SW 1271 (cell line): ENCODE measurements at regions not wholly inside any gene's neighbourhood (a gene's known extent, or its start where the extent isn't known, plus 50 kb on each side); places are given as distances from the start of the nearest gene placed in this dataset.
A peak's percentile ranks its signal among the peaks of the same experiment; 100 is the strongest.

ENCODE experiments used
- DNase-seq, 2 experiments: peaks; one replicate each; lab custom pipeline; 2025; lab: John Stamatoyannopoulos, UW

DNA sequence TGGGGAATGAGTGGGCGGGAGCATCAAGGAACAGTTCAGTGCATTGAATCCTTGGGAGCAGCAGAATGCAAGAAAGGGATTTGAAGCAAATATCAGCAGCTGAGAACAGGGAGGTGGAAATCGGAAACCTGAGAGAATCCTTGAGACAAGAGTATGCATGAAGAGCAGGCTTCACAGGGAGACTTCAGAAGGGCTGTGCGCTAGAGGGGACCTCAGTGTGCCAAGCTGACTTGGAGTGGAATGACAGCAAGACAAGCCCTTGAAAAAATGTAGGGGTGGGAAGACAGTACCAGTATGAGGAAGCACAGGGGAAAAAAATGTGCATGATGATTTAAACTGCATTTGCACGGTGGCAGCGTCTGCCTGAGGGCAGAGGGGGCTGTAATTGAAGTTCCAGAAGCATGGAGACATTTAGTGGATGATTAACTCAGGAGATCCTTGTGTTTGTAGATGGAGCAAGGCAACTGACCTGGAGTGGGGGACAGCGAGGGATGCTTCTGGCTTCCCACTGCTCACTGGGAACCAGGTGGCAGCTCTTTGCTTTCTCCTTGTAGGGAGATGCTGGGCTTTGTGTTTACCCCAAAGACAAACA, 204.9 kb upstream of the PLET1 start:
- DNase-seq = no peak

DNA sequence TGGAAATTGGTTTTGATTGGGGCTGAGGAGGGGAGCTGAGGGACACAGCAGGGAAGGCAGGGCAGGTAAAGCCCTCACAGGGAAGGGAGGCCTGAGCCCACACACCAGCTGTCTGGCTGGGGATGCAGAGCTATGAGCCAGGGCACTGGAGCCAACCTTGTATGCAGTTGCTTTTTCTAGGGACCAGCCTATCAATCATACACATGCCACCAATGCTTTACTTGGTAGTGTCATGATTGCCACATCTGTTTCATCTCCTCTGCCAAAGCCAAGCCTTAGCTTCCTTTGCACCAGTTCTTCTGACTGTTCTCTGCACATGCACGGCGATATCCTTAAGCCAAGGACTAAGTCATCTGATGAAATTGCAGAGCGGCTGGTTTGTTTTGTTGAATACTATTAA, 207.1 kb upstream of the PLET1 start:
- no peak for DNase-seq

DNA sequence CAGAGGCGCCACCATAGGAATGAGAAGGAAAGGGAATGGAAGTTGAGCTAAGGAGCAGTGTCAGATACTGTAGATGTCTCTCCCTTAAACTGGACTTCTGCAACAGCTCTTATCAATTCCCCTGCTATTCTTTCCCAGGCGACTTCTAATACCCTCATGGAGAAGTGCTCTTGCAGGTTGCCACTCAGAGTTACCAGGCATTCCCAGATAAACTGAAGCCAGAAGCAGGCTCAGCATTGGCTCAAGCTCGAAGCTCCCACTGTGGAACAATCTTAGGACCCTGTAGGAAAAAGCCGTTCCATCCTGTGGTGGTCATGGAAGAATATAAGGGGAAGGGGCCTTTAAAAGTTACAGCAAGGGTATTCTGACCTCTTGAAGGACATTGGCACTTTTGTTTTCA, 208.7 kb upstream of the PLET1 start:
- DNase-seq = no peak

- no peak for DNase-seq
Measured at GRCh38 chr11:112470355-112470754, 209.7 kb upstream of the PLET1 start.

- DNase-seq = no peak
Measured at GRCh38 chr11:112471731-112472130, 211.1 kb upstream of the PLET1 start.

DNA sequence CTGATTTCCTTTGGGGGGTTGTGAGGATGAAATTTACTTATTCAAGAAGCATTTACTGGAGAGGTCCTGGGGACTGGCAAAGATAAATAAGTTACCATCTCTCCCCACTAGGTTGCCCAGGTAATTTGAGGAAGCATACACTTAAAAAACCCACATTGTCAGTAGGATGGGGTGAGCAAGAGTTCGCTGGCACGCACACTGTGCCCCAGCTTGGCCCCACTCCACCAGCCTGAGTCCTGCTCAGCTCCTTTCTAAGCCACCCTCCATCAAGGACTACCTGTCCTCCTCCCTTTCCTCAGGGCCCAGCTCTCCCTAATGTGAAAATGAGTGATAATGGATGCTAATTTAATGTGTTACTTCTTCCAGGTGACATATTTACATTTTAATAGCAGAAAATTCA, 216.5 kb upstream of the PLET1 start:
- no peak for DNase-seq

DNA sequence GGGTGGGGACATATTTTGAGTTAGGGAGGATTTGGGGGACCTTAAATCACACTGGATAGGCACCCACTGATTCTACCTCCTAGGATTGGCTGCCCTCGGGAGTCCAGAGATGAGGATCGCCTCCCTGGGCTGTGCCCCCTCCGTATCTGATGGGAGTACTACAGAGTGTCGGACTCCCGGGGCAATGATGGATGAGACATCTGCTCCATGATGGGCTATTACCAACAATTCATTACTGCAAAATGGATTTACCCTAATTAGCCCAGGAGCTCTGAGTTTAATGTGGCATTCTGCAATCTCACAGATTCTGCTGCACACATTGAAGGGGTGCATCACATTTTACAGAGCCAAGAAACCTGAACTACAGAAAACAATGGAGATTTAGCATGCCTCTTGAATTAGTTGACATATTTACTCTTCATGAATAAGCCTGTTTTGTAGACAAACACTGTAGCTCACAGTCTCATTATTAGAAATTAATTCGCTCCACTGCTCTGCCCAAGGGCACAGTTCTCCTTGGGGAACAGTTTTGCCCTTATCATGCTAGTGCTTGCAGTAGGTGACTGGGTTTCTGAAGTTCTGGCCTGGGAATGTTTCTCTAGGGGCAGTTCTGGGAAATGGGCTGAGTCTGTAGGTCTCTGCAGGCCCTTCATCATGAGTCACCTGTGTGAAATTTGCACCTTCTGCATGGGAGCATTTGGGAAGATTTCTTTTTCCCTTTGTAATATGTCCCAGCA, 217.1 kb upstream of the PLET1 start:
- no peak for DNase-seq

- no peak for DNase-seq
Measured at GRCh38 chr11:112478806-112479205, 218.1 kb upstream of the PLET1 start.

- no peak for DNase-seq
Measured at GRCh38 chr11:112481431-112481830, 220.8 kb upstream of the PLET1 start.

DNA sequence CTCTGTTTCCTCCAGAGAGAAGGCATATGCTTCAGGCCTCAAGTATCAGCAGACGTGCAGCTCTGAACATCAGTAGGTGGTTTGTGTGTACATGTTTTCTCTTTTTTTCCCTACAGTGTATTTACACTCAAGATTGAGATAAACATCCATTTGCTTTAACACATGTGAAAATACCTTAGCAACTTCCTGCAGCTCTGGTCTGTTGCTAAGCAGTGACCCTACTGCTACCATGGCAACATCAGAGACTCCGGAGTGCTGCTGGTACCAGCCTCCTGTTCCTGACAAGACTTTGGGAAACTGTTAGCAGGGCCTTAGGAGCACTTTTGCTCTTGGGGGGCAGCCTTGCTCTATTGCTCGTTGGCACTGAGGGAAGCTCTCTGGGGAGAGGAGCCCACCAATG, 221.2 kb upstream of the PLET1 start:
- peak in 1 of 2 experiments; percentile 18 for DNase-seq

- no peak for DNase-seq
Measured at GRCh38 chr11:112485280-112485679, 224.6 kb upstream of the PLET1 start.

GRCh38 chr11:112497826-112498225, 237.2 kb upstream of the PLET1 start:
- DNase-seq = no peak

- DNase-seq = no peak
Measured at GRCh38 chr11:112498701-112499100, 238.0 kb upstream of the PLET1 start.

DNA sequence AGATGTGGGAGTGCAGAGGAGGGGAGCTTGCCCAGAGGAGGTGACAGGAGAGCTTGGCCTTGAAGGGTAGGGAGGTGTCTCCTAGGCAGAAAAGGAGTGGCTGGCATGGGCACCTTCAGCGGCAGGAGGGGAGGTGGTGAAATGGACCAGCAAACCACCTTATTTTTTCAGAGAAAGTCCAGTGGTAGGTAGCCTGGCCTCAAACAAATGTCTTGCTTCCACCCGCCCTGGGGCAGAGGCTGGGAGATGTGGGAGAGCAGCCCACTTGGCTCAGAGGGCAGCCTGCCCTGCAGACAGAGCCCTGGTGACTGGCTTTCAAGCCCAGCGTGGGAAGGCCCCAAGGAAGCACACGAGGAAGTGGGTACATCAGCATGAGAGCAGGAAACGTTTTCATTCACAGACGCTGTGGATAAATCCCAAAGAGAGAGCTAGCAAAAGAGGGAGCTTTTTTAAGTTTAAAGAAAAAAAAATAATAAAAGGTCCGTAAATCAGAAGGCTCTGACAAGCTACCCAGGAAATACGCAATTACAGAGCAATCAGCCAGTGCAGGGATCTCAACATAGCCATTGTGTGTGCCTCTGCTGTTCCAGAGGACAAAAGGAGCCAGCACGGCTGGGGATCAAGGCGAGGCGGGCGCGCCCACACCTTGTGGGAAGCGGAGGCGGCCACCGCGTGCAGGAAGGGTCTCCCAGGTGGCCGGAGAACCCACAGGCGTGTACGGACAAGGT, 238.7 kb upstream of the PLET1 start:
- DNase-seq = no peak

GRCh38 chr11:112499881-112500204, 239.2 kb upstream of the PLET1 start:
- DNase-seq = no peak

- no peak for DNase-seq
Measured at GRCh38 chr11:112503410-112503809, 242.8 kb upstream of the PLET1 start.

- DNase-seq = peak in 1 of 2 experiments; percentile 16
Measured at GRCh38 chr11:112504056-112504455, 243.4 kb upstream of the PLET1 start.

DNA sequence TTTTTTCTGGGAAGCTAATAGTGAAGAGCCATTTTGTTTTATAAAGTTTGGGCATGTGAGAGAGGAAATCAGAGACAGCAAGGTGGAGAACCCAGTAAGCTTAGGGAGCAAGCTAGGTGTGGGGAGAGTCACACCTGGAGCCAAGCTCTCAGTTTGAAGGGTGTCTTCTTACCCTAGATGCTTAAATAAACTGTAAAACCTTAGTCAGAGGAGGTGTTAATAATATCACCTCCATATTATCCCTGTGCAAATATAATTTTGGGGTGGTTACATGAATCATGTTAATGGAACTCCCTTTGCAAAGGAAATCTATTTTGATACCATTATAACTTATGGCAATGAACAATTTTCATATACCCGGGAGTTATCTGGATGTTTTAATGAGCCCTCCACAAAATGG, 246.2 kb upstream of the PLET1 start:
- no peak for DNase-seq

DNA sequence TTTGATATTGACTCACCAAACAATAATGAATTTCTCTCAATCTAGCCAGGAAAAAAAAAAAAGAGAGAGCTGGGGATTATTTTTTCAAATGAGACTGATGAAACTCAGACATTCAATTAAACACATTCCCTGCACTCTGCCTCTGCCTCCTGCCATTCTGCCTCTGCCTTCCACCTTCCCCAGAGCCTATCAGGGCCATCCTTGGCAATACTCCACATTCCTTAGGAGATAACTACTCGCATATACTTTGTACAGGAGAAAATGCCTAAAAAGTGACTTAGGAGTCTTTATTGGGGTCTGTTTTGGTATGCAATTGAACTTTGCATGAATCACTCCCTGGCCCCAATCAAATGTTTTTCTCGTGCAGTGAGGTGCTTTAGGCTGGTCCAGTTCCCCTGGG, 246.6 kb upstream of the PLET1 start:
- no peak for DNase-seq

- DNase-seq = no peak
Measured at GRCh38 chr11:112508750-112509149, 248.1 kb upstream of the PLET1 start.

GRCh38 chr11:112509300-112509699, 248.6 kb upstream of the PLET1 start:
- DNase-seq = no peak

DNA sequence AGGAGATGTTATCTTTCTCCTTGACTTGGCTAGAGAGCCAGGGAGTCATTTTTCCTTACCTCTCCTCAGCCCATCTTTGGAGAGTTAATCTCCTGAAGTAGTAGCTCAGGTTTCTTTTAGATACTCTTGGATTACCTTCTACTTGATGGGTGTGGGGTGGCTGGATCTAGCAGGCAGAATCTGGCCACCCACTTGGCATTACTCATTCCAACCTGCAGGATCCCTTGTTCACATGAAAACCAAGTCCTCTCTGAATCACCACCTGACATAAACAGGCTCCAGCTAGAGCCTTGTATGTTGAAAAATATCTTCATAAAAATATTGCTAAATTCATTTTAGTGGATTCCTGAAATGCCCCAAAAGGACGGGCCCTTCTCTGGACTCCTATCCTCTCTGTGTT, 250.6 kb upstream of the PLET1 start:
- DNase-seq = no peak

DNA sequence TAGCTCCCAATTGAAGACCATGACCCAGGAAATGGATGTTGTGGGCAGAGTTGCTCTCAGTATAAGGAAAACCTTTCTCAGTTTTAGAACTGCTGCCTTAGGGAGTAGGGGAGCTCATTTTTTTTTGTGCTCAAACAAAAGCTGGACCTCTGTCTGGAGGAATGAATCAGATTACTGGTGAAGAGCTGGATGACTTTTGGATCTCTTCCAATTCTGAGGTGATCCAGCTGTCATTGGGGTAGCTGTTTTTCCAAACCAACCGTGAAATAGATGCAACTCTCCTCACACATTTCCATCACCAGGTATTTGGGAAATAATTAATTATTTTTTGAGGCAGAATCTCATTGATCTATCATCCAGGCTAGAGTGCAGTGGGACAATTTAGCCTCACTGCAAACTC, 251.3 kb upstream of the PLET1 start:
- DNase-seq = no peak

GRCh38 chr11:112513417-112513816, 252.8 kb upstream of the PLET1 start:
- DNase-seq = no peak
